ENCODE measurements at regions not wholly inside any gene's neighbourhood (a gene's known extent, or its start where the extent isn't known, plus 50 kb on each side); places are given as distances from the start of the nearest gene placed in this dataset.

DNA sequence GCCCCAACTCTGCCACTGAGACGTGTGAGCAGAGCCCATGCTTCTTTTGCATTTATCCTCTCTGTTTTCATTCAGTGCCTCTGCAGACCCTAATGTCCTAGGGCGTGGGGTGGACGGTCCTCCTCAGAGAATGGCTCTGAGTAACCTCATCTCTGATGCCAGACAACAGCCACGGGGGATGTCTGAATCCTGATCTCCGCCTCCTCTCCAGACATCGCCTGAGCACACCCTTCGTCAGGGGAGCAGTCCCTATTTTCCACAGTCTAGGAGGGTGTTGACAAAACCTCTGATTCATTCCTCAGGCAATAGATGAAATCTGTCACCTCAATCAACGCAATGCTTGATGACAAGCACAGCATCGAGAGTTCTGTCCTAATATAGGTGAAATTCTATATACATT is 109.2 kb upstream of the DYRK2 start:
- WGBS, 2 experiments (ENCODE audit: extremely low coverage in 2 of 2, insufficient read length in 1 of 2), result 43% methylated on average over 3 of the region's 9 CpGs; no CpG with 5 or more reads in 1 of the 2 experiments
- no peak overlapping the region for H2BK15ac ChIP-seq (ENCODE audit: low read depth, low read length)
- no peaks in the 10 kb centered on the region for H3K79me1 ChIP-seq (ENCODE audit: low read depth in 1 of 2, low read length in 2 of 2)
- no peak overlapping the region for H3K14ac ChIP-seq (replicated peaks; ENCODE audit: low read depth, low read length)
- H3K27ac ChIP-seq (ENCODE audit: insufficient read depth, low read length), result no peak overlapping the region
- no peak overlapping the region for H2AK9ac ChIP-seq (replicated peaks; ENCODE audit: low read depth, low read length, poor library complexity)
- H4K8ac ChIP-seq (ENCODE audit: low read depth in 2 of 2, low read length in 2 of 2), result no peak overlapping the region
- ATAC-seq (ENCODE audit: low read depth), result no peak
- H3K27me3 ChIP-seq (ENCODE audit: control insufficient read depth, insufficient read depth, low read length), result peaks cover 9% of the 10 kb centered on the region
- H3K9me1 ChIP-seq (ENCODE audit: insufficient read depth, low read length), result no peaks in the 10 kb centered on the region
- no peak overlapping the region for H3K9ac ChIP-seq (ENCODE audit: low read depth, low read length)
- DNase-seq, result no peak
- H2BK20ac ChIP-seq (ENCODE audit: low read depth, low read length), result no peak overlapping the region
- H2BK120ac ChIP-seq (ENCODE audit: low read depth, low read length), result no peak overlapping the region
- H4K91ac ChIP-seq (ENCODE audit: insufficient read depth, low read depth, low read length), result no peak overlapping the region
- no TSS peak for BruUV-seq (replicated peaks)
- intact Hi-C loops (cut with micrococcal nuclease) (no loop called here), dilution Hi-C loops (cut with HindIII; ENCODE audit: low sequenced_read_pairs, unreplicated experiment) (no loop called here), in situ Hi-C loops (cut with MboI; ENCODE audit: low sequenced_read_pairs) (no loop called here)
- ChIA-PET CTCF (no interaction called here), POLR2A (ENCODE audit: unreplicated experiment) (no interaction called here)
- H3K4me2 ChIP-seq (ENCODE audit: low read depth, low read length), result no peak overlapping the region
- no peaks in the 10 kb centered on the region; the same call in 1 of the 2 replicates for H3K4me1 ChIP-seq (ENCODE audit: control insufficient read depth, insufficient read depth, low read length)
- no peak overlapping the region for H3K4ac ChIP-seq (ENCODE audit: low read depth, low read length)
- H3K9me3 ChIP-seq (ENCODE audit: control insufficient read depth, insufficient read depth, low read length), result no peaks in the 10 kb centered on the region
- no peak overlapping the region for H4K5ac ChIP-seq (ENCODE audit: low read depth, low read length)
- H3K36me3 ChIP-seq (ENCODE audit: control insufficient read depth, insufficient read depth, low read length), result no peaks in the 10 kb centered on the region
- H3K23ac ChIP-seq (ENCODE audit: low read depth, low read length), result no peak overlapping the region
- no peak overlapping the region for H3K18ac ChIP-seq (ENCODE audit: low read depth, low read length)
- H4K20me1 ChIP-seq (ENCODE audit: insufficient read depth, low read length), result no peaks in the 10 kb centered on the region
- H2BK5ac ChIP-seq (ENCODE audit: low read depth, low read length, poor library complexity, severe bottlenecking), result no peak overlapping the region
- H2AFZ ChIP-seq (replicated peaks; ENCODE audit: low read length, poor library complexity), result no peak overlapping the region
- no peak overlapping the region for H3K4me3 ChIP-seq (ENCODE audit: insufficient read depth, low read depth, low read length)
- no peak for TF ChIP-seq SMC3 (IDR thresholded peaks at IDR 0.05; ENCODE audit: low read depth, low read length)
- TF ChIP-seq RFX5 (IDR thresholded peaks at IDR 0.05; ENCODE audit: low read depth, low read length), result no peak
- TF ChIP-seq, protein P1, sequence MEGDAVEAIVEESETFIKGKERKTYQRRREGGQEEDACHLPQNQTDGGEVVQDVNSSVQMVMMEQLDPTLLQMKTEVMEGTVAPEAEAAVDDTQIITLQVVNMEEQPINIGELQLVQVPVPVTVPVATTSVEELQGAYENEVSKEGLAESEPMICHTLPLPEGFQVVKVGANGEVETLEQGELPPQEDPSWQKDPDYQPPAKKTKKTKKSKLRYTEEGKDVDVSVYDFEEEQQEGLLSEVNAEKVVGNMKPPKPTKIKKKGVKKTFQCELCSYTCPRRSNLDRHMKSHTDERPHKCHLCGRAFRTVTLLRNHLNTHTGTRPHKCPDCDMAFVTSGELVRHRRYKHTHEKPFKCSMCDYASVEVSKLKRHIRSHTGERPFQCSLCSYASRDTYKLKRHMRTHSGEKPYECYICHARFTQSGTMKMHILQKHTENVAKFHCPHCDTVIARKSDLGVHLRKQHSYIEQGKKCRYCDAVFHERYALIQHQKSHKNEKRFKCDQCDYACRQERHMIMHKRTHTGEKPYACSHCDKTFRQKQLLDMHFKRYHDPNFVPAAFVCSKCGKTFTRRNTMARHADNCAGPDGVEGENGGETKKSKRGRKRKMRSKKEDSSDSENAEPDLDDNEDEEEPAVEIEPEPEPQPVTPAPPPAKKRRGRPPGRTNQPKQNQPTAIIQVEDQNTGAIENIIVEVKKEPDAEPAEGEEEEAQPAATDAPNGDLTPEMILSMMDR (conservative IDR thresholded peaks at IDR 0.05; ENCODE audit: low read depth, low read length), result no peak
- TF ChIP-seq MXI1 (IDR thresholded peaks at IDR 0.05; ENCODE audit: borderline replicate concordance, low read depth, low read length), result no peak
- no peak for TF ChIP-seq RCOR1 (IDR thresholded peaks at IDR 0.05; ENCODE audit: insufficient replicate concordance, low read length)
- TF ChIP-seq, protein P2, sequence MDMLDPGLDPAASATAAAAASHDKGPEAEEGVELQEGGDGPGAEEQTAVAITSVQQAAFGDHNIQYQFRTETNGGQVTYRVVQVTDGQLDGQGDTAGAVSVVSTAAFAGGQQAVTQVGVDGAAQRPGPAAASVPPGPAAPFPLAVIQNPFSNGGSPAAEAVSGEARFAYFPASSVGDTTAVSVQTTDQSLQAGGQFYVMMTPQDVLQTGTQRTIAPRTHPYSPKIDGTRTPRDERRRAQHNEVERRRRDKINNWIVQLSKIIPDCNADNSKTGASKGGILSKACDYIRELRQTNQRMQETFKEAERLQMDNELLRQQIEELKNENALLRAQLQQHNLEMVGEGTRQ (IDR thresholded peaks at IDR 0.05; ENCODE audit: low read depth, low read length), result no peak
- no peak for TF ChIP-seq CHD1 (IDR thresholded peaks at IDR 0.05; ENCODE audit: low read depth, low read length)
- no peak for TF ChIP-seq NFE2L2 (IDR thresholded peaks at IDR 0.05; ENCODE audit: low read depth, low read length)
- TF ChIP-seq CEBPB (IDR thresholded peaks at IDR 0.05; ENCODE audit: low read depth, low read length), result no peak
- TF ChIP-seq POLR2A (IDR thresholded peaks at IDR 0.05; ENCODE audit: low read depth, low read length), result no peak
- TF ChIP-seq BHLHE40 (IDR thresholded peaks at IDR 0.05; ENCODE audit: low read depth, low read length), result no peak
- TF ChIP-seq FOS (IDR thresholded peaks at IDR 0.05; ENCODE audit: low read depth, low read length), result no peak
- no peak for TF ChIP-seq MAZ (IDR thresholded peaks at IDR 0.05; ENCODE audit: borderline replicate concordance, low read depth, low read length)
- TF ChIP-seq MAFK (IDR thresholded peaks at IDR 0.05; ENCODE audit: low read depth, low read length), result no peak
- TF ChIP-seq RAD21 (IDR thresholded peaks at IDR 0.05; ENCODE audit: low read length), result no peak
- TF ChIP-seq, protein P3, sequence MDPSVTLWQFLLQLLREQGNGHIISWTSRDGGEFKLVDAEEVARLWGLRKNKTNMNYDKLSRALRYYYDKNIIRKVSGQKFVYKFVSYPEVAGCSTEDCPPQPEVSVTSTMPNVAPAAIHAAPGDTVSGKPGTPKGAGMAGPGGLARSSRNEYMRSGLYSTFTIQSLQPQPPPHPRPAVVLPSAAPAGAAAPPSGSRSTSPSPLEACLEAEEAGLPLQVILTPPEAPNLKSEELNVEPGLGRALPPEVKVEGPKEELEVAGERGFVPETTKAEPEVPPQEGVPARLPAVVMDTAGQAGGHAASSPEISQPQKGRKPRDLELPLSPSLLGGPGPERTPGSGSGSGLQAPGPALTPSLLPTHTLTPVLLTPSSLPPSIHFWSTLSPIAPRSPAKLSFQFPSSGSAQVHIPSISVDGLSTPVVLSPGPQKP (IDR thresholded peaks at IDR 0.05; ENCODE audit: borderline replicate concordance, low read depth, low read length), result no peak
- H3K56ac ChIP-seq (ENCODE audit: extremely low read depth, insufficient read depth, low read length), result no peak overlapping the region
- no peak overlapping the region for H2AK5ac ChIP-seq (ENCODE audit: low read depth, low read length)
